Activated T-cell treated with anti-CD3 and anti-CD28 coated beads, Interleukin-2, amount 50 U/mL, for 48 hours (primary cell): ENCODE measurements at regions not wholly inside any gene's neighbourhood (a gene's known extent, or its start where the extent isn't known, plus 50 kb on each side); places are given as distances from the start of the nearest gene placed in this dataset.

Experiments
- DNase-seq, 2 experiments: peaks; one replicate each; pipeline ENCODE4 v3.0.0-alpha.2; 2020

DNA sequence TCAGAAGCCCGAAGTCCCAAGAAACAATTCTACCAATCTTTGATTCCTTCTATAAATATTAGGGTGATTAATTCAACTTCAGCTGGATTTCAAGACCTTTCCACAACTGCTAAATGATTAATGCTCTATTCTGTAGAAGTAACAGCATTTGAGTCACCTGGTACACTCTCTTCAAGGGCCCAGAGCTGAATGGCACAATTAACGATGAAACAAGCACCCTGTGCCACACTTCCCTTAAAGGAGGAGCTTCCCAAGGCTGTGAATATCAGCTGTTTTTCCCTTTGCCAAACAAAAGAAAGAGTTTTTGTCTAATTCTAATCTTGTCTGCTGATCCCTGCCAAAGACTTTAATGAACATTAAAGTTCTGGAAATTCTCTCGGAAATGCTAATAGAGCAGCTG, 56.0 kb downstream of the BOD1L2 start:
- no peak for DNase-seq

DNA sequence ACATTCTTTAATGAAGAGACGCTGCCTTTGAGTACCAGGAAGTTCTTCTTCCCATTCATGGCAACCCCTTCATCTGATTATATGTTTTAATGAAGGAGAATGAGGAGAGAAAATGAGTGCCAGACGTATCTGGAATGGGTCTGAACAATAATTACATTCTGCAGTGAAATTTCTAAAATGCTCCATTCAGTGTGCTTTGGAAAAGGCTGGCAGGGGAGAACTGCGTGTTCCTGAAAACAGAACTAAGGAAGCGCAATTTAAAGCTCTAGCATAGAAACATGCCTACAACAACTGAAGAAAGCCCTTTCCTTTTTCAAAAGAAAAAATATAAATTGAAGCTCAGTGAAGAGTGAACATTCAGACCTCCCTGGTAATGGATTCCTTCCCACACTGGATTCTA, 58.8 kb downstream of the BOD1L2 start:
- no peak for DNase-seq

DNA sequence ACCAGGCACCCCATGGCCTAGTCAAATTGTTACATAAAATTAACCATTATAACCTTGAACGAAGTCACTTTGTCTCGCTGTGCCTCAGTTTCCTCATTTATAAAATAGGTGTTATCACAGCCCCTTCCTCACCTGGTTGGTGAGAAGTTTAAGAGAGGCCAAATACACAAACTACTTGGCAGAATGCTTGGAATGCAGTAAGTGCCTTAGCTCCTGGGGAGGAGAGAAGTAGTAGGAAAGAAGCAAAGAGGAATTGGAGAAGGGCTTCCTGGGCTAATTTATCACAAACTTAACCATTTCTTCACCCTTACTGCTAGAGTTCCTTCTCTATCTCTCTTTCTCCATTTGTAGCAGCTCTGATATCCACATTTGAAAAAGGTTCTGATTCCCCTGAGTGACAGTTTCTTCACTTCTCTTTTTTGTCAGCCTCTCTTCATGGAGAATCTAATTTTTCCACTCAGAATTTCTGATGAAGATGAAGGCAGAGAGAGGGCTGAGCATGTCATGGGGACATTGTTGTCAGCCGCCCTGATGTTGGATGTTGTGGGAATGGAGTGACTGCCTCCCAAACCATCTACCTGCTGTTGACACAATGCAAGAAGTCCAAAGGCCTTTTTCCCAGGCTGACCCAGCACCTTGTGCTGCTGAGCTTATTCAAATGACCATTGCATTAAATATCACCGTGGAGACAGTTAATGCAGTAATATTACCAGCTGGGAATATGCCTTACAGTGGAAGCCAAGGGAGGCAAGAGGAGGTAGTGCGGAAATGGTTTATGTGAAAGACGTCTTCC, 60.4 kb downstream of the BOD1L2 start:
- no peak for DNase-seq

DNA sequence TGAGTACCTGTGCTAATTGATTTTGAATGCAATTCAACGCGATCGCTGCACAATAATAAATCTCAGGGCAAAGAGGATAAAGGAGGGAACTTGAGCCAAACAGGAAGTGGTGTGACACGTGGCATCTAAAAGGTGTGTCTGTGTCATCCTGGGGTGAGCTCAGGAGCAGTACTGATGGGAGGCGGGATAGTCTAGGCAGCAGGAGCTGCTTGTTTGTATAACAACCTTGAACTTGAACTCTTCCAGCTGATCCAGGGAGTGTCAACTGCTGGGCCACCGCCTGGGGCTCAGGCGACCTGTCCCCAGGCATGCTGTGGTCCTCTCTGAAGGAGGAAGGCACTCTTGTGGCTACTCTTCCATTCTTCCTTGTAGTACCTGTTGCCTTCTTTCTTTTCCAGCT, 61.2 kb downstream of the BOD1L2 start:
- no peak for DNase-seq

DNA sequence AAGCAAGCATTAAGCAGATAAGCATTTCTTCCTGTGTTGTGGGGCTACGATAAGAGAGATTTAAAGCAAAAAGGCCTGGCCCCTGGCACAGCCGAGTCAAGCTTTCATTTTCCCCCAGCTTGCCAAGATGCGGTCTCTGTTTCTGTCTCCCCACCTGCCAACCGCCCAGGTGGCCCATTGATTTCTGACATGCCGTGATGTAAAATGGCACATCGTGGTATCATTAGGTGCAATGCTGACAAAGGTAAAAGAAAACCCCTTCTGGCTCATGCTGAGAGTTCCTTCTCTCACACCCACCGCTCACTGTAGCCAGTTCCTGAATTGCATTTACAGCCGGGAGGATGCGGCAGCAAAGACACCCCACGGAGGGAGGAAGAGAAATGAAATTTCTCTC, 62.8 kb downstream of the BOD1L2 start:
- peak in 1 of 2 experiments; percentile 16 for DNase-seq

DNA sequence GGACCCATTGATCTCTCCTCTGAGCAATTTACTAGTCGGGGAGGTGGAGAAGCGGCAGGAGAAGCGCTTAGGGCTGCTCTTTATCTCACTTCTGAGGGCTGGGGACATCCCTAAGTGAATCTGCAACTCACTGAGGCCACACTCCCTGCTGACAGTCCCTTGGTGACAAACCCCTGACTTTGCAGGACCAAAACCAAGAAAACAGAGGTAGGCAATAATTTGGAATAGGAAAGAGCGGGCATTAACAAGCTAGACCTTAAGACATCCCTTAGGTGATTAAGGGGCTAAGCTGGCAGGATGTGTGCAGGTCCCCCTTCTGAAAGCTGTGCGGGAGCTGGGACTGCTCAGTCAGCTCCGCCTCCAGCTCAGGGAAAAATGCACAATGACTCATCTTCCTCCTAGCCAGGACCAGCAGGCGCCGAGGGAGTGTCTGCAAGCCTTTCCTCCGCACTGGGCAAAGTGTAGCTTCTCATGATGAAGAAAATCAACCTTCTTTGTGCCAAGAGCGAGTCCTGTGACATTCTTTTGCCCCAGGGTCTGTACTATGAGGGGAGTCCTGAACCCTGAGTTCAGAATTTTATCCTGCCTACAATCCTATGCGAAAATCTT, 63.3 kb downstream of the BOD1L2 start:
- DNase-seq: no peak

DNA sequence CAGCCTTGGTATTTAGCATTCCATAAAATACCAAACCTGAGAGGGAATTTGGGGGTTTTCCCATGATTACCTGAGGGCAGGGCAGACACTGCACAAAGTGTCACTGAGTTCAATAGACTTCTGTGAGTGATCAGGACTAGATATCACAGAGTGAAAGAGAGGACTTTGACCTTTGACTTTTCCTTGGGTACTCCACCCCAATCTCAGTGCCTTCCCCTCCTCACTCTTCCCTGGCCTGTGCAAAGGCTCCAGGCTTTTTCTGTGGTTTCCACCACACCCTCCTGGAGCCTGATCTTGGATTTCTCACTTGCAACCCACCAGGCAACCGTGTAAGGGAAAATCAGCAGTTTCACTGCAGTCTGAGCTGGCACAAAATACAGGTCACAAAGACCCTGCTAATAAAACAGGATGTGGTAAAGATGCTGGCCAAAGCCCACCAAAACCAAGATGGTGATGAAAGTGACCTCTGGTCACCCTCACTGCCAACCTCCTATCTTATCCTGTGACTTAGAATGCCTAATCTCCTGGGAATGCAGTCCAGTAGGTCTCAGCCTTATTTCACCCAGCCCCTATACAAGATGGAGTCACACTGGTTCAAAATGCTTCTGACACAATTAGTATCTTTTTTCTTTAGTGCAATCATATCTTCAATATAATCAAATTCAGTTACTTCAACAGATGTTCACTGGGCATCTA, 64.0 kb downstream of the BOD1L2 start:
- no peak for DNase-seq

DNA sequence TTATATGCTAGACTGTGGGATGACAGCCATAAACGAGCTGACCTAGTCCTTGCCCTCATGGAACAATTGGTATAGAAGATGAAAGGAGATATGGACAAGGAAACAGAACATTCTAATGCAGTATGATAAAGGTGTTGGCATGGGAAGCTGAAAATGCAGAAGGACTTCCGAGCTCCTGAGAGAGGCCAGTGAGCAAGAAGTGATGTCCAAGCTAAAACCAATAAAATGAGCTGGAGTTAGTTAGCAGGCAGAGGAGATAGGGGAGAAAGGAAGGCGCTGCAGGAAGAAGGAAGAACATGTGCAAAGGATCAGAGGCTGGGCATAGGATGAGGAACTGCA, 64.5 kb downstream of the BOD1L2 start:
- no peak for DNase-seq

DNA sequence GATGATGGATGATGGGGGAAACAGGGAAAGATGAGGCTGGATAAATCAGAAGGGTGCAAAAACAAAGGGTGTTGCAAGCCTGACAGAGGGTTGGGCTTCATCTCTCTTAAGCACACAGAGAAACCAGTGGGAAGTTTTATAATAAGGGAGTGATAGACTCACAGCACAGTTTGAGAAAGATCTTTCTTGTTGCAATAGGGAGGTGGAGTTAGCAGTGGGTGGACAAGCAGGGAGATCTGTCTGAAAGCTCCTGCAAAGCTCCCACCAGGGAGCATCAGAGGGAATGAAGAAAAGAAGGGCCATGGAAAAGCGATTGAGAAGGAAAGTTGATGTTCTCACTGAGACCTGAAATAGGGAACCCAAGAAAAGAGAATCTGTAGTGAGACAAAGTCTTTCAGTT, 64.9 kb downstream of the BOD1L2 start:
- DNase-seq: no peak

DNA sequence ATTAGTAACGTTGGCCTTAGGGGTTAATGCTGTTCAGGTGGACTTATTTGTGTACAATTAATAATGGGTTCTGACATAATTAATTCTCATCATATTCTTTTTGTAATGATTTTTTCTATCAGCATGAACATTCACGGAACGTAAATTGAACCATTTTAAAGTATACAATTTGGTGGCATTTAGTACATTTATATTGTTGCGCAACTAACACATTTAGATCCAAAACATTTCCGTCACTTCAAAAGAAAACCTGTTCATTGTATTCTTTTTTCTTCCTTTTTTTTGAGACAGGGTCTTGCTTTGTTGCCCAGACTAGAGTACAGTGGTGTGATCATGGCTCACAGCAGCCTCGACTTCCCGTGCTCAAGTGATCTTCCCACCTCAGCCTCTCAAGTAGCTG, 65.8 kb downstream of the BOD1L2 start:
- DNase-seq: no peak

DNA sequence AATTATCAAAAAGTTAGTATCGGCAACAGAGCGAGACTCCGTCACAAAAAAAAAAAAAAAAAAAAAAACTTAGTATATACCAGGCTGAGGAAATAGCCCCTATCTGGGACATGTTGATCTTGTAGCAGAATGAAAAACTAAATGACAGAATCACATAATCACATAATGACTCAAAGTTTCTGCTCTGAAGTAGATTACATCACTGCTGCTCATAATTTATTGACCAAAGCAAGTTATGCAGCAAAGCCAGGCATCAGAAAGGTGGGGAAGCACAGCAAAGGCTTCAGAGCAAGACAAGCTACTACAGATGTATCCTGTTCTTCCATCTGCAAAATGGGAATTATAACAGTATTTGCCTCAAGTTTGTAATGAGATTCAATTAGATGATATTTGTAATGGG, 68.1 kb downstream of the BOD1L2 start:
- no peak for DNase-seq

DNA sequence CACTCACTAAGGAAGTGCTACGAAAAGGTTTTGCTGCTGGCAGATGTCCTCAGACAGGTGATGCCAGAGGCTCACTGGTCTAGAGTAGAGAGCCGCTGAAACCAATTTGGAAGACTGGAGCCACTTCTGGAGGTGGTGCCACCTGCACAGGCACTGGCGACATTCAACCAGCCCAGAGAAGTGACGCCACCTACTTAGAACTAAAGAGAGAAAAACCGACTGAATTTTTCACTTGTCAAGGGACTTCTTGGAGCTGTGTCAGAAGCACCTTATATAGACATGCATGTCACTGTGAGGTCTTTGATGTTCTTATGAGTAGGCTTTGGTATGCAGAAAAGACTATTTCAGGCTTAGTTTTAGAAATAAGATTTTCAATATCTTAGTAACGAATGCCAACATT, 71.4 kb downstream of the BOD1L2 start:
- no peak for DNase-seq

DNA sequence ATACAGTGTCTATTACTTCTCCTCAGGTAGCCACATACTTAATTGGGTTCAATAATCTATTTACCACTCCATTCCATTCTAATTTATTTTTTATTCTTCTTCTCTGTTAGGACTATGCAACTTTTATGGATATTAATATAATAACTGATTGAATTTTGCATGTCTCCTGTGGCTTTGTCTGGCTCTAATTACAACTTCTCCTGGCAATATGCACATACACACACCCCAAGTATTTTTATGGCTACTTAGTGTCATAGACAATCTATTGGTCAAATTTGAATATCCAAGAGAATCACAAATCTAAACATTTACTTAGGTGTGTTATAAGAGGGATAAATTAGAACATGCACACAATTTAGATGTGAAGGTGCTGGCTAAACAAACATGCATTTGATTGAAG, 73.1 kb downstream of the BOD1L2 start:
- no peak for DNase-seq

DNA sequence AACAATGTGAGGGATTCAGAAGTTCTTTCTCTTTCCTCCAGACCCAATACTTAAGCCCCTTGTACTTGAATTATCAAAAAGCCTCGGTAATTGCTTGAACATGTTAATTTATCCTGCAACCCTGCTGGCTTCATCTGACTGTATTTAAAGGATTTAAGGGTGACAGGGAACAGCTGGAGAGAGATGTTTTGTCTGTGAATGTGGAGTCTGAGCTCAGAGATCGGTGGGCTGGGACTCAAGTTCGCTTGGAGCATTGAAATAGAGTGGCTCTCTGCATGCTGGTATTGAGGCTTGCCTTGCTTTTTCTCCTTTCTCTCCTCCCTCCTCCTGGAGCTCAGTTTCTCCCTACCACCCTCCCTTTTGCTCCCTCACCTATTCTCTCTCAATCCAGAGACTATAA, 73.6 kb downstream of the BOD1L2 start:
- no peak for DNase-seq

DNA sequence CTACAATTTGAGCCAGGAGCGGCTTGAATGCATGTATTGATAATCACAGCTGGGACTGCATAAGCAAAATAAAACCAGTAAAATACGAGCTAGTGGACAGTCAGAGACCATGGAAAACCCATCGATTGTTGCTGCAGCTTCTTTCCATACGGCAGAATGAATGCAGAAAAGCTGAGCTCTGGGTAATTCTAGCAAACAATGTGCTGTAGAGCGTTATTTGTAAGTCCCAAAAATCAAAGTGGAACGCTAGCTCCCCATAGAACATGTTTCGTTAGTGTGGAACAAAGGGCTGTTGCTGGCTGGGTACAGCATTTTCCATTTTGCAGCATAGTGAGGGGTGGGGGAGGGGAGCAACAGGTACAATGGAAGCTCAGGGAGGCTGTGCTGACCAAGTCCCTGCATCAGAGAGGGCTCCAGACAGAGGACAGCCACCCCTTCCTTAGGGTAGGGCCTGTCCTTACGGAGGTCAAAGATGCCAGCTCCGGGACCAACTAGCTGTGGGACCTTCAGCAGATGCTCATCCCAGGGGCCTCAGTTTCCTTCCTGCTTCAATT, 74.1 kb downstream of the BOD1L2 start:
- no peak for DNase-seq

DNA sequence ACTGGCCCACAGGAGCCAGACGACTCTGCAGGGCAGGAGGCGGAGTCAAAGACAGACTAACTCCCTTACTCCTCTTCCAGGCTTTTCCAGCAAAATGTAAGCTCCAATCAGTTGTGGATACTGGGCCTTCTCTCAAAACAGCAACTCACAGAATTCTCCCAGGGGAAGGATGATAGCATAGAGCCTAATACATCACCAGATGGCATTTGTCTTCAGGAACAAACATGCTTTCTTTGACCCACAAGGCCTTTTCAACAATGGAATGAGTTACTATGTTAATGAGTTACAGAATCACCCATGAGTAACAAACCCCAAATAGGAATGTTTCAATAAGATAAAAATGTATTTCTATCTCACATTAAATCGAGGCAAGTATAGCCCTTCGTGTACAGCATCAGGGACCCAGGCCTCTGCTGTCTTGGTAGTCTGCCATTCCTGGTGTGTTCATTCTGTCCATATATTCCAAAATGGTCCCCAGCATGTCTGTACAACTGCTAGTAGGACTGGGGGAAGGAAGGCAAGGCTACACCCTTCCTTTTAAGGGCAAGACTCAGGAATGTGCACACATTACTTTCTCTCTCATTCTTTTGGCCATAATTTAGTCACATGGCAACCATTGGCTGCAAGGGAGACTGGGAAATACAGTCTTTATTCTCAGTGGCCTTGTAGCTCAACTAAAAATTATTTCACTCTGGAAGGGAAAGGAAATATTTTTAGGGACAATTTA, 76.4 kb downstream of the BOD1L2 start:
- no peak for DNase-seq

DNA sequence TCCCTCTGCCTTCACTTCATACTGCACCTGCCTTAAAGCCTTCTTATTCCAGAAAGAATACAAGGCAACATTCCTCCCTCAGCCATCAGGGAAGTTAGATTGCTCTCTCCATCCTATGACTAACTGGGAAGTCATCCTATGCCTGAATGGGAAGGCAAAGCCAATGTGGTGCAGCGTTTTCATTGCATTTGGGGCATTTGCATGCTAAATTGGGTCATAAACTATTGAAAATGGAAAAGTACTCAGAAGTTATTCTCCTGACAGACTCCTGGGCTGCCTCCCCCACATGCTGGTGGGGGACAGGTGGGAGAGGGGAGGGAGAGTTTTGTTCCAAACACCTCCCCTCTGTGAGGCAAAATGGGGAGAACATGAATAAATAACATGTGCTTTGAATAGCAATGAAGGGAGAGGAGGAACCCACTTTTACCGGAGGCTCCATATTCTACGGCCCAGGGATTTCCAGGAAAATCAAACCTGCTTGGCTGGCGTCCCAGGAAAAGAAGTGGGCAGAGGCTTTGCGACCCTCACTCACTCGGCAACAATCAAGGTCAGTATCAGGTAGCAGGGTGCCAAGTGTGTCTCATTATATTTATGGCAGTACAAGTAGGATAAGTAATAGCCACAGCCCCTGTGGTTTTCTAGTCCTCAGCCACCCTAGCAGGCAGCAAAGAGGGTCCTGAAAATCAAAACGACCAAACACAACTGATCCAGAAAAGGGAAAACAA, 84.1 kb downstream of the BOD1L2 start:
- DNase-seq: no peak

DNA sequence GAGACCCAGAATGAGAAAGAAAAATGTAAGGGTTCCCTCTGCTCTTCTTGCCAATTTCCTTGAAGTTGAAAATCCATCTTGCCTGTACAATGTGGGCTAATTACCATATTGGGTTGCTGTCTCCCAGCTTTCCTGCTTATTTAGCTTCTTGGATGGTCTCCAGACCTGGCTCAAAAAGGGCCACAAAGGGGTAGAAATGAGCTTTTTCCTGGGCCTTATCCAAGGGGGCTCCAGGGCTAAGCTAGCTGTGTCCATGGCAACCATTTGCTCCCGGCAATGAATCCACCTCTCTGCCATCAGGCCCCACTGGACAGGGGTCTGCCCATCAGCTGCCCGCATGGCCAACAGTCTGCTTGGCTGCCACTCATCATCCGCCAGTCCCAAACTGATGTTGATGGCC, 85.0 kb downstream of the BOD1L2 start:
- no peak for DNase-seq

DNA sequence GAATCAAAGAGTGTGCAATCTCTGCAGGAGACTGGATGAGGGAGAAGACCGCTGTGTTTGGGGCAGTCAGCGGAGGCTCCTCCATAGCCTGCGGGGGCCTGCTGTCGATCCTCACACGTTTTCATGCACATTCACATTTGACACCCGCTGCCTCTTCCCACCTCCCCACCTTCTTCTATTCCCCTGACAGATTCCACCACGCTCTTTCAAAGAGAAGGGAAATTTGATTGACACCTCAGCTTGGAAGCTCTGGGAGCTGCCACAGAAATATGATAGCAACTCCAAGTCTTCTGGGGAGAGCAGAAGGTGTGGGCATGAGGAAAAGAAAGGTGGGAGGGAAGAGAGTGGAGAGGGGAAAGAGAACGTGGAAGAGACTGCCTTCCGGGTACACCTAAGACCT, 87.5 kb downstream of the BOD1L2 start:
- no peak for DNase-seq

DNA sequence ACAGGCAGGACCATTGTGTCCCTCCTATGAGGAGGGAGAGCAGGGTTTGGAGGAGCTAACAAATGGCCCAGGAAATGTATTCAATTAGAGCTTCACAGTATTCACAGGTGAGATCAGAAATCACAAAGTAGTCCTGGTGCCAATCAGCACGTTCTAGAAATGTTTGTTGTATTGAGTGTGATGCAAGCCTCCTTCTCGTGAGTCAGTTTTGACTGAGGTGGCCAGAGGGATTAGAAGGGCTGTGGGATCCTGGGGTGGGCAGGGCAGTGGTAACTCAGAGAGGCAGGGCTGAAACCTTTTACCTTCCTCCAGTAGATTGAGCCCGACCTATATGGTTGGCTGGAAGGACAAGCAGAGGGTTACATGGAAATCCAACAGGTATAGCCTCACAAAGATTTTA, 95.0 kb downstream of the BOD1L2 start:
- DNase-seq: no peak

DNA sequence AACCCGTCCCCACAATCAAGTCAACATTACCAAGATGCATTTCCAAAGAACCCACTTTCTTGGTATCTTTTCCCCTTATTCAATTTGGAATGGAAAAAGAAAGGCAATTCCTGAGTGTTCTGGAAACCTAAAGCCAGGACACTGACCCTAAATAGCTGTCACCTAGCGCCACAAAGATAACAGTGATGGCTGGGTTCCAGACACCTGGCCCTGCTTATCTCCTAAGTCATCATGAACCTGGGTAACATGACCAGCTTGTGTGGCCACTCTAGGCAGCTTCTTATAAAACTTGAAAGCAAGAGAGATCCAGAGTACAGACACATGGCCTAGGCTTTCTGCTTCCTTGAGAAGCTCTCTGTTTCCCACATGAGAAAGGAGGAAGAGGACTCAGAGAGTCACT, 95.4 kb downstream of the BOD1L2 start:
- DNase-seq: no peak

DNA sequence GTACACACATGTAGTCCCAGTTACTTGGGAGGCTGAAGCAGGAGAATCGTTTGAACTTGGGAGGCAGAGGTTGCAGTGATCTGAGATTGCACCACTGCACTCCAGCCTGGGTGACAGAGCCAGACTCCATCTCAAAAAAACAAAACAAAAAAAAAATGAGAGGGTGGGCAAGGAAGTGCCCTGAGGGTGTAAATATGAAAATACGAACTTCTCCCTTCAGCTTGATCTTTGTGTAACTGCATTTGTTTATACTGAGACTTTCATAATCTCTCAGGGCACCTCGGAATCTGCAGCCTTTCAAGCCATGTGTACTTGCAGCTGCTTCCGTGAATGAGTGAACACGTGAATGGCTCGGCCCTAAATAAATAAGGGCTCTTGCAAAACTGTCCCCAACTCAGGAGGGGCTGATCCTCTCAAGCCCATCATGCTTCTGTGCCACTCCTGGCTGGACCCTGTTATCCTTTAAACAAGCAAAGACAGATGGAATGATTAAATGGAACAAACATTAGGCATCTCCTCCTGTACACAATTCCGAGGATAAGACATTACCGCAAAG, 96.8 kb downstream of the BOD1L2 start:
- no peak for DNase-seq
